H54 (cell line): ENCODE measurements at regions not wholly inside any gene's neighbourhood (a gene's known extent, or its start where the extent isn't known, plus 50 kb on each side); places are given as distances from the start of the nearest gene placed in this dataset.

Experiments
- DNase-seq: peaks from one replicate; pipeline ENCODE4 v3.0.0; 2011; ENCODE audit warnings: low spot score, mixed read lengths; ENCODE audit not compliant: insufficient read length
- FAIRE-seq: peaks from 3 replicates; lab custom pipeline; 2011; peaks lifted over from hg19 to GRCh38; lab: Jason Lieb, UNC
- POLR2A ChIP-seq: IDR thresholded peaks from 2 replicates; pipeline ENCODE4 v1.6.1; 2011; ENCODE audit warnings: low read depth, mild to moderate bottlenecking, low read length

DNA sequence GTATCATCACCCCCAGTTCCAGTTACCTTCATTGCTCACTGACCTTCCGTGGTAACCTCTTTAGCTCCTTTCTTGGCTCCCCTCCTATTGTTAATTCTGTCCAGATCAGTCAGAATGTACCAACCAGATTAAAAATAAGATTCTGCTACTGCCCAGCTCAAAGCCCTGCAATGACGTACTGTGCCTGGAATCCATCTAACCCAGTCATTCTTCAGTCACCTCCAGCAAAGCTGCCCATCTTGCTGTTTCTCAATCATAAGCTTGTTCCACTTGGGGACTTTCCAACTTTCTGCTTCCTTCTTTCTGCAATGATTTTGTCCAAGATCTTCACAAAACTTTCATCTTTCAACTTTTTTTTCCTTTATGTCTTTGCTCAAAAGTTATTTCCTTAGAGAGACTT lies 512.0 kb upstream of the ZNF385D start:
- no peak for TF ChIP-seq POLR2A

GRCh38 chr3:22265403-22265802 lies 514.4 kb upstream of the ZNF385D start:
- DNase-seq (no peak), FAIRE-seq (no peak)
- TF ChIP-seq POLR2A = no peak

More for the DNA sequence above, 512.0 kb upstream of the ZNF385D start:
- no peak for FAIRE-seq
- no peak for DNase-seq

GRCh38 chr3:22269831-22270230 lies 518.8 kb upstream of the ZNF385D start:
- FAIRE-seq = no peak
- no peak for DNase-seq
- TF ChIP-seq POLR2A = no peak

DNA sequence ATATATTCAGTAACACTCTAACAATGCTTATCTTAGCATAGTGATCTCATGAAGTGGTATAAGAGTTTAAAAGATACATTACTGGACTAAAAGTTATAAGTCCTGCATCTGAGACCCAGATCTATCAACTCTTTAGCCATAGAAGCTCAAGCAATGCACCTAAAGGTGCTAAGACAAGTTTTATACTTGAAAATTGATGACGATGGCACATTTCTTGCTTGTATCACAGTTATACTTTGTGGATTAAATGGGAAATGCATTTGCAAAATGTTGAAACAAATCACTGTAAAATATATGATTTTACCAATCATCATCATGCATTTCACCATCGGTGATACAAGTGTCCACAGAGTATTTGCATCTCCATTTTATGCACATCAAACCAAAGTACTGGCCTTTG lies 525.3 kb upstream of the ZNF385D start:
- DNase-seq (no peak), FAIRE-seq (no peak)
- TF ChIP-seq POLR2A = no peak

- DNase-seq (no peak), FAIRE-seq (no peak)
Measured at GRCh38 chr3:22284559-22284958, 533.5 kb upstream of the ZNF385D start.

GRCh38 chr3:22288756-22289155 lies 537.7 kb upstream of the ZNF385D start:
- no peak for DNase-seq
- TF ChIP-seq POLR2A = no peak
- FAIRE-seq = no peak

More at GRCh38 chr3:22284559-22284958, 533.5 kb upstream of the ZNF385D start:
- no peak for TF ChIP-seq POLR2A

DNA sequence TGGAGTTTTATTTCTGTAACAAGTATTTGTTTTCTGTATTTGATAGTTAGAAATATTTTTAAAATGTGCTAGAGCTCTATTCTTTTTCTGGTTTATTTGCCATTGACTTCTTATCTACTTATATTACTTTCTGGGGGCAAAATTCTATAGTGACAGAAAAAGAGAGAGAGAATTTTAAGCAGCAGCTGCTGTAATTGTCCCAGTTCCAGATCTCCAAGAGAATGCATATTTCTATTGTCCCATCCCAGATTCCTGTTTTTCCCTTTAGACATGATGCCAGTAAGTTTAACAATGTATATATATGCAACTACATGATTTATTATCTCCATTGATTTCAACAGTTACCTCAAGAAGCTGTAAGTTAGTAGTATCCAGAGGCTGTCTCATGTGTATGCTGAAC lies 541.7 kb upstream of the ZNF385D start:
- FAIRE-seq = no peak
- TF ChIP-seq POLR2A = no peak
- no peak for DNase-seq

GRCh38 chr3:22296601-22297000 lies 545.6 kb upstream of the ZNF385D start:
- DNase-seq (no peak), FAIRE-seq (no peak)
- no peak for TF ChIP-seq POLR2A

GRCh38 chr3:22297436-22297835 lies 546.4 kb upstream of the ZNF385D start:
- DNase-seq (no peak), FAIRE-seq (no peak)
- no peak for TF ChIP-seq POLR2A

DNA sequence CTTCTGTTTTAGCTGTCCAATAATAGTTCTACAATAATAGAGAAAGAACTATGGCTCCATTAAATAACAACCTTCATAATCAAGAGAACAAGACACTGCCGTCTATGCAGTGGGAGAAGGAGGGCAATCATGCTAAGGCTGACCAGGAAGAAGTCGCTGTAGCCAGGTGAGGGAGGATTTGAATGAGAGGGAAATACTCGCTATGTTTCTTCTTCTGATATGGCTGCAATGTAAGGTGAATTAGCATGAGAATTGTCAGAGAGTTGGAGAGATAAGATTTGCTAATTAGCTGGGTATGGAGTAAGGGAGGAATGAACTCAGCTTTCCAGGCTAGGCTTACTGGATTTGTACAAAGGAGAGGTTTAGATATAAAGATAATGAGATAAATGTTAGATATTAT lies 555.4 kb upstream of the ZNF385D start:
- TF ChIP-seq POLR2A = no peak
- FAIRE-seq (no peak), DNase-seq (no peak)

DNA sequence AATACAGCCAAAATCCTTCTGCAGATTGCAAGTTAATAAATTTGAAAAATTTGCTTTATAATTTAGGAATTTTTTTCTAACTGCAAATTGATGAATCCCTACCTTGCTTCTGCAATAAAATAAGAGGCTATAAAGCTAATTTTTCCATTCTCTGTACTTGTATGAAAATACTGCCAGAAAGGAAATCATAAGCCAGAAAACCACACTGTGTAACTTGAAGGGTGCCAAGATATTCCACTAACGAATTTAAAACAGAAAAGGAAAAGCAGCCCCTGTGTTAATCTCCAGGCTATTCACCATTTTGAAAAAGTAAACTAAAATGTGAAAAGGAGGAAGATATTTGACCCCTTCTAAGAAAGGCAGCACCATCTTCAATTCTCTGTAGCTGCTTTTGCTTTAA lies 557.9 kb upstream of the ZNF385D start:
- no peak for DNase-seq
- FAIRE-seq = no peak
- TF ChIP-seq POLR2A = no peak

DNA sequence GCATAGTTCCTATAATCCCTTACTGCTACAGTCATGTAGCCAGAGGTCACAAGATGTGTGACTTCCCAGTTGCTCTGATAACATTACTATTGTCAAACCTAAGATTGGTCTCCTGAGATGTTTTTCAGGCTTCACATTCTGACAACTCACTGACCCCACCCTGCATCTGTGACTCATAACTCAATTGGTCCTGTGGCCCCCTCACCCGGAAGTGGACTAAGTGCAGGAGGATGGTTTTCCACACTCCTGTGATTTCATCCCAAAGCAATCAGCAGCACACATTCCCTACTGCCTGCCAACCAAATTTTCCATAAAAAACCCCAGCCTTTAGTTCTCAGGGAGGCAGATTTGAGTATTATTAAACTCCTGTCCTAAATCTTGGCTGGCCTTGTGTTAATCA lies 564.9 kb upstream of the ZNF385D start:
- no peak for TF ChIP-seq POLR2A
- DNase-seq = no peak
- FAIRE-seq = no peak

DNA sequence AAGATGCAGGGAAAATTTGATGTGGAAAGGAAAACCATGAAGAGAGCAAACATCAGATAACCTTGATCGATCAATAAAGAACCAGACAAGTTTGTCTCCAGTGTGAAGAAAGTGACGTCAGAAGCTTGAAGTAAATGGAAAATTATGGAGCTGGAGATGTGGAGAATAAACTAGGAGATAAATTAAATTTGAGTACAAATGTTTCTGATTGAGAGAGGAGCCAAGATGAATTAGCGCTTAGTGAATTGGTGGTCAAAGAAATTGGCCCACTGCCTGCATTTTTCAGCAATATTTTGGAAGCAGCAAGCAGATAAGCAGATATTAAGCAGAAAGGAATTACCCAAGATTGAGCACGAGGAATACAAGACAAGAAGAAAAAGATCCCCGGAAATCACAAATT lies 567.3 kb upstream of the ZNF385D start:
- DNase-seq = no peak
- no peak for FAIRE-seq
- no peak for TF ChIP-seq POLR2A

GRCh38 chr3:22319446-22319845 lies 568.4 kb upstream of the ZNF385D start:
- no peak for TF ChIP-seq POLR2A
- FAIRE-seq (no peak), DNase-seq (no peak)

DNA sequence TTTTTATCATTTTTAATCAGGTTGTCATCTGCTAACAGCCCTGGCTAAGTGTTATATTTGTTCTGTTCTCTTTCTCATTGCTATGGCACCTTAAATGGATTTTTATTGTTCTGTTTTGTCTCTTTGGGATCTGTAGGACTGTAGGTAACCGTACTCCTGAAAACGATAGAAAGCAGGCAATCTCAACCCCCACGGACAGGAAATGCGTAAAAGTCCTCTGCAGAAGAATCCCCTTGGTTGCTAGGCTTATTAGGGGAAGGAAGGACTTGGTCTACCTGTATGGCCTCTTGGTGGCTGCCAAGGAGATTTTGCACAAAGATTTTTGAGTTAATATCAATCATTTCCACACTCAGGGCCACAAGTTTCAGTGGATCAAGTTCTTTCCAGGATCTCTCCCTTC lies 571.9 kb upstream of the ZNF385D start:
- DNase-seq = no peak
- no peak for TF ChIP-seq POLR2A
- FAIRE-seq = no peak

DNA sequence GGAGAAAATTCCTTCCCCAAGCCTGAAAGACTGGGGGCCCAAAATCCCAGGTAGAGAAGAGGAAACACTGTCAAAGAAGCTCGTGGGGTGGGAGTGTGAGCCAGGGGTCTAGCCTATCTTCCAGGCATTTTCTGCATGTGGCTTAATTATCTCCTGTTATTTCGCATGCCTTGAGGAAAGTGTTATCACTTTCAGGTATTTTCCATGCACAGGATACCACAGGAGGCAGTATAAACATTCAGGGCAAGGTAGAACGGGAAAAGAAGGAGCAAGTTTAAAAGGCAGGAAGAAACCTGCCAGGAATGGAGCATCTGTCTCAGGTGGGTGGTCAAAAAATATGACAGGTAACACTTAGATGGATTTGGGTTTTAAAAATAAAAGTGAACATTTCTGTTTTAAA lies 575.3 kb upstream of the ZNF385D start:
- DNase-seq = no peak
- no peak for TF ChIP-seq POLR2A
- no peak for FAIRE-seq
